Caco-2 (cell line): ENCODE measurements at regions not wholly inside any gene's neighbourhood (a gene's known extent, or its start where the extent isn't known, plus 50 kb on each side); places are given as distances from the start of the nearest gene placed in this dataset.

ENCODE experiments used
- BruUV-seq: library from RNA; stranded (reverse); fragments of 400-500 nt; replicated peaks from 2 replicates; lab custom pipeline; 2021; lab: Mats Ljungman, UMichigan
- CTCF ChIA-PET: fragments of 300-600 bp; sonication (Branson Sonifier 250); formaldehyde crosslinking; loops from one replicate; lab custom pipeline; 2022; ENCODE audit warnings: antibody characterized with exemption; lab: Charles Lee
- POLR2A ChIA-PET: fragments of 300-600 bp; sonication (Branson Sonifier 250); formaldehyde crosslinking; loops from one replicate; lab custom pipeline; 2022; ENCODE audit warnings: antibody characterized with exemption; lab: Charles Lee
- DNase-seq, 2 experiments: peaks; one replicate each; pipeline versions ENCODE4 v3.0.0 to v3.0.0-alpha.2; 2020 to 2022
- H3K27me3 ChIP-seq: replicated peaks from 2 replicates; pipeline ENCODE4 v1.6.0; 2011; ENCODE audit warnings: low read length; ENCODE audit not compliant: control insufficient read depth, insufficient read depth
- H3K36me3 ChIP-seq: 2 replicates; pipeline ENCODE4 v1.5.1; 2011; ENCODE audit warnings: low read length; ENCODE audit not compliant: control insufficient read depth, insufficient read depth
- H3K4me1 ChIP-seq: fragments of 250-450 bp; sonication (Bioruptor Pico); 2 replicates; pipeline ENCODE4 v1.5.1; 2020; ENCODE audit warnings: mild to moderate bottlenecking
- H3K4me3 ChIP-seq: 2 replicates; pipeline ENCODE4 v1.5.1; 2011; ENCODE audit warnings: low read depth, mild to moderate bottlenecking, control low read depth, low read length
- H3K9me3 ChIP-seq: fragments of 250-450 bp; sonication (Bioruptor Pico); 2 replicates; pipeline ENCODE4 v1.5.1; 2020; ENCODE audit warnings: mild to moderate bottlenecking, moderate library complexity
- H3K27ac Mint-ChIP-seq: one replicate; pipeline ENCODE4 v1.8.0; 2022; ENCODE audit warnings: mixed read lengths; ENCODE audit not compliant: unreplicated experiment
- H3K27me3 Mint-ChIP-seq: one replicate; pipeline ENCODE4 v1.8.0; 2022; ENCODE audit warnings: mixed read lengths; ENCODE audit not compliant: insufficient read depth, unreplicated experiment
- H3K36me3 Mint-ChIP-seq: one replicate; pipeline ENCODE4 v1.8.0; 2022; ENCODE audit warnings: mild to moderate bottlenecking, mixed read lengths; ENCODE audit not compliant: insufficient read depth, unreplicated experiment
- H3K4me1 Mint-ChIP-seq: one replicate; pipeline ENCODE4 v1.8.0; 2022; ENCODE audit warnings: low read depth, mixed read lengths; ENCODE audit not compliant: unreplicated experiment
- H3K4me3 Mint-ChIP-seq: one replicate; pipeline ENCODE4 v1.8.0; 2022; ENCODE audit warnings: mild to moderate bottlenecking, moderate library complexity, mixed read lengths; ENCODE audit not compliant: unreplicated experiment
- H3K9me3 Mint-ChIP-seq: one replicate; pipeline ENCODE4 v1.8.0; 2022; ENCODE audit warnings: mixed read lengths; ENCODE audit not compliant: unreplicated experiment
- intact Hi-C: fragments of 100-400 bp; cut with micrococcal nuclease; formaldehyde crosslinking; loops from one replicate; pipeline ENCODE4 v1.10.0; 2022; ENCODE audit not compliant: unreplicated experiment
- TF ChIP-seq, protein P1 (sequence below), 2 experiments: fragments of 200-600 bp in 1 of 2; IDR thresholded peaks; 1 replicate in 1 of 2; 2 replicates in 1 of 2; pipeline versions ENCODE4 v1.5.1 to v1.8.0; 2011 to 2022; ENCODE audit warnings: antibody characterized with exemption in 1 of 2, control low read depth in 1 of 2, inconsistent platforms in 1 of 2, low read depth in 1 of 2, low read length in 1 of 2, mild to moderate bottlenecking in 1 of 2, moderate library complexity in 1 of 2; ENCODE audit not compliant: insufficient read depth in 1 of 2, severe bottlenecking in 1 of 2, unreplicated experiment in 1 of 2

DNA sequence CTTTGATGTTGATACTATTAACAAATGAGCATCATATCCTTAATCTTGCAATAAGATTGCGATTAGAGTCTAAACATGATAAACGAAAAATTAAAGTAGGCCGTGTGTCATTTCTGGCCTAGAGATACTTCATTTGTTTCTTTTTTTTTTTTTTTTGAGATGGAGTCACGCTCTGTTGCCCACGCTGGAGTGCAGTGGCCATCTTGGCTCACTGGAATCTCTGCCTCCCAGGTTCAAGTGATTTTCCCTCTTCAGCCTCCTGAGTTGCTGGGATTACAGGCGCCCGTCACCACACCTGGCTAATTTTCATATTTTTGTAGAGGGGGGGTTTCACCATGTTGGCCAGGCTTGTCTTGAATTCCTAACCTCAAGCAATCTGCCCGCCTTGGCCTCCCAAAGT is 446.9 kb downstream of the PCNX1 start:
- Histone ChIP-seq H3K4me3 (no peak overlapping the region), H3K4me1 (peaks cover 9% of the 10 kb centered on the region; the same call in 1 of the 2 replicates), H3K36me3 (no peaks in the 10 kb centered on the region), H3K27me3 (no peaks in the 10 kb centered on the region), H3K9me3 (no peaks in the 10 kb centered on the region)
- Mint-ChIP-seq H3K36me3 (peaks cover 14% of the 10 kb centered on the region), H3K27ac (no peak overlapping the region), H3K9me3 (no peaks in the 10 kb centered on the region), H3K27me3 (no peaks in the 10 kb centered on the region), H3K4me1 (peaks cover 10% of the 10 kb centered on the region), H3K4me3 (no peak overlapping the region)
- intact Hi-C loops = no loop called here
- POLR2A ChIA-PET = no interaction called here
- CTCF ChIA-PET = no interaction called here
- DNase-seq = no peak
- BruUV-seq = no TSS peak
- TF ChIP-seq, protein P1, sequence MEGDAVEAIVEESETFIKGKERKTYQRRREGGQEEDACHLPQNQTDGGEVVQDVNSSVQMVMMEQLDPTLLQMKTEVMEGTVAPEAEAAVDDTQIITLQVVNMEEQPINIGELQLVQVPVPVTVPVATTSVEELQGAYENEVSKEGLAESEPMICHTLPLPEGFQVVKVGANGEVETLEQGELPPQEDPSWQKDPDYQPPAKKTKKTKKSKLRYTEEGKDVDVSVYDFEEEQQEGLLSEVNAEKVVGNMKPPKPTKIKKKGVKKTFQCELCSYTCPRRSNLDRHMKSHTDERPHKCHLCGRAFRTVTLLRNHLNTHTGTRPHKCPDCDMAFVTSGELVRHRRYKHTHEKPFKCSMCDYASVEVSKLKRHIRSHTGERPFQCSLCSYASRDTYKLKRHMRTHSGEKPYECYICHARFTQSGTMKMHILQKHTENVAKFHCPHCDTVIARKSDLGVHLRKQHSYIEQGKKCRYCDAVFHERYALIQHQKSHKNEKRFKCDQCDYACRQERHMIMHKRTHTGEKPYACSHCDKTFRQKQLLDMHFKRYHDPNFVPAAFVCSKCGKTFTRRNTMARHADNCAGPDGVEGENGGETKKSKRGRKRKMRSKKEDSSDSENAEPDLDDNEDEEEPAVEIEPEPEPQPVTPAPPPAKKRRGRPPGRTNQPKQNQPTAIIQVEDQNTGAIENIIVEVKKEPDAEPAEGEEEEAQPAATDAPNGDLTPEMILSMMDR (IDR thresholded peaks at IDR 0.05; ENCODE audit: insufficient read depth in 1 of 2, low read depth in 1 of 2, low read length in 1 of 2, severe bottlenecking in 1 of 2, unreplicated experiment in 1 of 2) = no peak

DNA sequence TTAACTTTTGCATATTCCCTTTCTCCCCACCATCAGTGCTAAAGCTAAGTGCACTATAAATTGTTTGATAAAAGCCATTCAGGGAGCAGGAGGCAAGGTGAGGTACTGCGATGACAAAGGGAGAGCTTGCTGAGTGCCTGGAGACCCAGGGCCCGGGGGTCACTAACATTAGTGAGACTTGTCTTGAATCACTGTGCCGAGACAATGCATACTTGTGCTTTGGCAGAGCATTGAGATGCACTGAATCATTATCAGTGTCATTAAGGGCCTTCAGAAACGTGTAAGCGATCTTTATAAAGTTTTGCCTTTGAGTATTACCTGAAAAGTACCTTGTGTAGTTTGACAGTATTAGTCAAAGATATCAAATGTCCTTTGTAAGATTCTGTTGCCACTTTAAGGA is 447.5 kb downstream of the PCNX1 start:
- intact Hi-C loops = no loop called here
- Histone ChIP-seq H3K36me3 (no peaks in the 10 kb centered on the region), H3K9me3 (no peaks in the 10 kb centered on the region), H3K4me3 (no peak overlapping the region), H3K27me3 (no peaks in the 10 kb centered on the region), H3K4me1 (peaks cover 12% of the 10 kb centered on the region)
- H3K27ac Mint-ChIP-seq = no peak overlapping the region
- peaks cover 10% of the 10 kb centered on the region for H3K4me1 Mint-ChIP-seq
- no peaks in the 10 kb centered on the region for H3K9me3 Mint-ChIP-seq
- BruUV-seq = no TSS peak
- H3K4me3 Mint-ChIP-seq = no peak overlapping the region
- H3K27me3 Mint-ChIP-seq = no peaks in the 10 kb centered on the region
- ChIA-PET CTCF (no interaction called here), POLR2A (no interaction called here)
- TF ChIP-seq, protein P1 (IDR thresholded peaks at IDR 0.05; ENCODE audit: insufficient read depth in 1 of 2, low read depth in 1 of 2, low read length in 1 of 2, severe bottlenecking in 1 of 2, unreplicated experiment in 1 of 2) = no peak
- H3K36me3 Mint-ChIP-seq = peaks cover 14% of the 10 kb centered on the region
- DNase-seq = no peak

DNA sequence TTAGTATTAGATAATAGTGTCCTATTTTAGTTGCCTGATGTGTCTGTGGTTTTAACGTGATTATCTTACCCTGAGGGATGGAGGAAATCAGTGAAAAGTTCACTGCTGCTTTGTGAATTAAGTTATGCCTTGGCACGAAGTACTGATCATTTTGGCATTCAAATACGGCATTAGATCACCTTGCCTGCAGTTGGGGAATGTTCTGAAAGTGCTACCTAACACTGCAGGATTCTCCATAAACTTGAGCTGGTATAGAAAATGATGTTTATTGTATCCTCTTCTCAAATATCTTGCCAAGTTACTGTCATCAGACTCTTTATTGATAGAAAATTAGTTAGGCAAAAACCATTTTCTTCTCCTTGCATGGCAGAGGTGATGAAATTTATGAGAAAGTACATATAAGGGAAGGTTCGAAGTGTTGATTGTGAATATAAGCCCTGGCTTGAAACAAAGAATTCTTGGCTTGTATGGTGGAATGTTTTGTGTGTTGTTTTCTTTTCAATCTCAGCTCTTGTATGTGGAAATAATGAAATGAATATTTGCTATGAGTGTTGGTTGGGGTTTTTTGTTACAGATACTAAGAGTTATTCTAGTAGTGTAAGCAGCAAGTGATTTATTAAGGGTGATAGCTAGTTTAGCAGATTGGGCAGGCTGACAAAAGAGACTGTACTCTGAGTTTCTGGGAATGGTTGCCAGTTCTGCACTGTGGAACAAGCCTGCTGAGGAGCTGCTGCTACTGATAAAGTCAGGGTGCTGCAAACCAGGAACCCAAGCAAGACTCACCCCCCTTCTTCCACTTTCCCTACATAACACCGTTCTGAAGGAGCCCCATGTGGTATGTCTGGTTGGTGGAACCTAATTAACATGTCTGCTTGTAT is 448.3 kb downstream of the PCNX1 start:
- no peaks in the 10 kb centered on the region for H3K9me3 Mint-ChIP-seq
- H3K4me3 Mint-ChIP-seq = no peak overlapping the region
- H3K4me1 ChIP-seq = peaks cover 20% of the 10 kb centered on the region
- CTCF ChIA-PET = no interaction called here
- H3K27me3 Mint-ChIP-seq = no peaks in the 10 kb centered on the region
- peaks cover 9% of the 10 kb centered on the region for H3K4me1 Mint-ChIP-seq
- H3K4me3 ChIP-seq = no peak overlapping the region
- no peaks in the 10 kb centered on the region for H3K36me3 ChIP-seq
- DNase-seq = no peak
- TF ChIP-seq, protein P1 (IDR thresholded peaks at IDR 0.05; ENCODE audit: insufficient read depth in 1 of 2, low read depth in 1 of 2, low read length in 1 of 2, severe bottlenecking in 1 of 2, unreplicated experiment in 1 of 2) = no peak
- peaks cover 14% of the 10 kb centered on the region for H3K36me3 Mint-ChIP-seq
- intact Hi-C loops = no loop called here
- BruUV-seq = no TSS peak
- no peak overlapping the region for H3K27ac Mint-ChIP-seq
- H3K27me3 ChIP-seq = no peaks in the 10 kb centered on the region
- POLR2A ChIA-PET = no interaction called here
- H3K9me3 ChIP-seq = no peaks in the 10 kb centered on the region
